KMS-11 (cell line): ENCODE measurements at regions not wholly inside any gene's neighbourhood (a gene's known extent, or its start where the extent isn't known, plus 50 kb on each side); places are given as distances from the start of the nearest gene placed in this dataset.

Source experiments
- H2AFZ ChIP-seq: fragments of 200-600 bp; sonication (generic); 2 replicates; pipeline ENCODE4 v1.6.1; 2016; ENCODE audit warnings: antibody characterized with exemption, mixed run types, low read depth
- H3K27ac ChIP-seq: fragments of 200-600 bp; sonication (generic); 2 replicates; pipeline ENCODE4 v1.6.1; 2016; ENCODE audit warnings: mild to moderate bottlenecking, mixed run types
- H3K27me3 ChIP-seq: fragments of 200-600 bp; sonication (generic); 2 replicates; pipeline ENCODE4 v1.6.1; 2017; ENCODE audit warnings: mild to moderate bottlenecking, low read depth, mixed run types, moderate library complexity; ENCODE audit not compliant: insufficient read depth
- H3K36me3 ChIP-seq: fragments of 200-600 bp; sonication (generic); 2 replicates; pipeline ENCODE4 v1.6.1; 2017; ENCODE audit warnings: mild to moderate bottlenecking, mixed run types; ENCODE audit not compliant: insufficient read depth
- H3K4me1 ChIP-seq: fragments of 200-600 bp; sonication (generic); 2 replicates; pipeline ENCODE4 v1.6.1; 2016; ENCODE audit warnings: mild to moderate bottlenecking, low read depth, mixed run types; ENCODE audit not compliant: poor library complexity, severe bottlenecking
- H3K4me2 ChIP-seq: fragments of 200-600 bp; sonication (generic); 2 replicates; pipeline ENCODE4 v1.7.0; 2016; ENCODE audit warnings: mild to moderate bottlenecking, mixed run types
- H3K4me3 ChIP-seq: fragments of 200-600 bp; sonication (generic); IDR thresholded peaks from 2 replicates; pipeline ENCODE4 v1.6.1; 2017; ENCODE audit warnings: low read depth, low read length, mixed read lengths; ENCODE audit not compliant: insufficient read depth
- H3K79me2 ChIP-seq: fragments of 200-600 bp; sonication (generic); 2 replicates; pipeline ENCODE4 v1.6.1; 2016; ENCODE audit warnings: low read depth, mixed run types; ENCODE audit not compliant: insufficient read depth
- H3K9ac ChIP-seq: fragments of 200-600 bp; sonication (generic); 2 replicates; pipeline ENCODE4 v1.6.1; 2016; ENCODE audit warnings: mild to moderate bottlenecking, mixed run types
- H4K20me1 ChIP-seq: fragments of 200-600 bp; sonication (generic); 2 replicates; pipeline ENCODE4 v1.6.1; 2016; ENCODE audit warnings: mild to moderate bottlenecking, mixed run types; ENCODE audit not compliant: insufficient read depth
- TF ChIP-seq, protein P1 (sequence below): fragments of 200-600 bp; sonication (generic); conservative IDR thresholded peaks from 2 replicates; pipeline ENCODE4 v1.6.1; 2017; ENCODE audit warnings: low read depth, mild to moderate bottlenecking, antibody characterized with exemption, low read length, moderate library complexity, mixed read lengths

DNA sequence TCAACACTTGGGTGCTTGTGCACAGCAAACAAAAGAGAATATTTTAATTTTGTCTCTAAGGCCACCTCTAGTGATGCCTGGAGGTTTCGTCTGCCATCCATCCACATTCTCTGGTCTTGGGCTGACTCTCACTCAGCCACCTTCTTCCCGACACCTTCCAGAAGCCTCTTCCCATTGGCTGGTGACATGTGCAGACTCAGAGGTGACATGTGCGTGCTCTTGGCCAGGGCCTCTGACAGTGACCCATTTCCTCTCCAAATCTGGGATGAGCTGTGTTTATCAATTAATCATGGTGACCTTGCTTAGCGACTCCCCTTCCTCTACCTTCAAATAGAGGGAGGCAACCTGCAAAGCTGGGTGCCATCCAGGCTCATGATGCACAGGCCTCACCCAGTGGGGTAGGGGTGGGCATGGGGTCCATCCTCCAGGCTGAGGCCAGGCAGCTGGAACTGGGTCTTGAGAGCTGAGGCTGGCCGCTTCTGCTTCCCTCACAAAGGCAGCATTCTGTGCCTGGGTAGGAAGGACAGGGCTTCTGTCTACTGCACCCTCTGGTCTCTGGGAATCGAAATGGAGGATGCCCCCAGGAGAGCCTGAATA is 91.8 kb downstream of the DHCR7 start:
- Histone ChIP-seq H3K79me2 (no peaks in the 10 kb centered on the region), H3K27me3 (no peaks in the 10 kb centered on the region), H3K4me2 (no peak overlapping the region), H2AFZ (no peak overlapping the region), H3K4me3 (no peak overlapping the region), H3K9ac (no peak overlapping the region), H3K4me1 (no peaks in the 10 kb centered on the region), H3K36me3 (no peaks in the 10 kb centered on the region), H3K27ac (no peak overlapping the region), H4K20me1 (no peaks in the 10 kb centered on the region)
- TF ChIP-seq, protein P1, sequence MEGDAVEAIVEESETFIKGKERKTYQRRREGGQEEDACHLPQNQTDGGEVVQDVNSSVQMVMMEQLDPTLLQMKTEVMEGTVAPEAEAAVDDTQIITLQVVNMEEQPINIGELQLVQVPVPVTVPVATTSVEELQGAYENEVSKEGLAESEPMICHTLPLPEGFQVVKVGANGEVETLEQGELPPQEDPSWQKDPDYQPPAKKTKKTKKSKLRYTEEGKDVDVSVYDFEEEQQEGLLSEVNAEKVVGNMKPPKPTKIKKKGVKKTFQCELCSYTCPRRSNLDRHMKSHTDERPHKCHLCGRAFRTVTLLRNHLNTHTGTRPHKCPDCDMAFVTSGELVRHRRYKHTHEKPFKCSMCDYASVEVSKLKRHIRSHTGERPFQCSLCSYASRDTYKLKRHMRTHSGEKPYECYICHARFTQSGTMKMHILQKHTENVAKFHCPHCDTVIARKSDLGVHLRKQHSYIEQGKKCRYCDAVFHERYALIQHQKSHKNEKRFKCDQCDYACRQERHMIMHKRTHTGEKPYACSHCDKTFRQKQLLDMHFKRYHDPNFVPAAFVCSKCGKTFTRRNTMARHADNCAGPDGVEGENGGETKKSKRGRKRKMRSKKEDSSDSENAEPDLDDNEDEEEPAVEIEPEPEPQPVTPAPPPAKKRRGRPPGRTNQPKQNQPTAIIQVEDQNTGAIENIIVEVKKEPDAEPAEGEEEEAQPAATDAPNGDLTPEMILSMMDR = no peak

DNA sequence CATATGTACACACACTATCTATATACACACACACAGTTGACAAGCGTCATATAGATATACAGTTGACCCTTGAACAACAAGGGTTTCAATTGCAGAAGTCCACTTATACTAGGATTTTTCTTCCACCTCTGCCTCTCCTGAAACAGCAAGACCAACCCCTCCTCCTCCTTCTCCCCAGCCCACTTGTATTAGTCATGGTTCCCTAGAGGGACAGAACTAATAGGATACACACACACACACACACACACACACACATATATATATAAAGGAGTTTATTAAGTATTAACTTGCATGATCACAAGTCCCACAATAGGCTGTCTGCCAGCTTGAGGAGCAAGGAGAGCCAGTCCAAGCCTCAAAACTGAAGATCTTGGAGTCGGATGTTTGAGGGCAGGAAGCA is 92.9 kb downstream of the DHCR7 start:
- Histone ChIP-seq H3K4me3 (no peak overlapping the region), H3K9ac (no peak overlapping the region), H3K27ac (no peak overlapping the region), H3K4me2 (no peak overlapping the region), H3K79me2 (no peaks in the 10 kb centered on the region), H4K20me1 (no peaks in the 10 kb centered on the region), H3K27me3 (no peaks in the 10 kb centered on the region), H3K36me3 (no peaks in the 10 kb centered on the region), H2AFZ (no peak overlapping the region), H3K4me1 (no peaks in the 10 kb centered on the region)
- TF ChIP-seq, protein P1 = no peak

DNA sequence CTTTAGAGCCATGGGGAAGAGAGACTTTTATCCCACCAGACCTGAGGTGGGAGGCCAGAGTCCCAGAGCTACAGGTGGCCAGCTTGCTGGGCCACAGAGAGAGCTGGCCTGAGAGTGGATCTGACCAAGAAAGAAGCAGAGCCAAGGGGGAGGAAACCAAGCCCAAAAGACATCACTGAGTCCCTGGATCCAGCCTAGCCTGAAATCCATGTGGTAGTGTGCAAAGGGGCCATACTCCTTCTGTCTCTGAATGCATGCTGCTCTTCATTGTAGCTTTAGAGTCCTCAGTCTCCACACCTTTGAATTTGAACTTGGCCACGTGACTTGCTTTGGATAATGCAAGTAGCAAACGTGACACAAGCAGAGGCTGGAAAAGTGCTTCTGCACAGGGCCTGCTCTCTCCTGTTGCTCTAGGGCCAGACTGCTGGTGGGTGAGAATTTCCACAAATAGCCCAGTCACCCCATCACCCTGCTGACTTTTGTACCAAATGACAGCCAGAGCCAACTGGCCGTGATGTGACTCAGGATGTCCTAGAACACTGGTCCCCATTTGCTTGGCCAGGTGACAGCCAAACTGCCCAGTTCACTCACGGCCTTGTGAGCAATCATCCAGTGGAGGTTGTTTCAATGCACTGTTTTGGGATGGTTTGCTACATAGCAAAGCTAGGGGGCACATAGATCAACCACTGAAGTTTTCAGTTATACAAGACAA is 93.6 kb downstream of the DHCR7 start:
- Histone ChIP-seq H3K27me3 (no peaks in the 10 kb centered on the region), H3K4me1 (no peaks in the 10 kb centered on the region), H4K20me1 (no peaks in the 10 kb centered on the region), H3K36me3 (no peaks in the 10 kb centered on the region), H3K4me2 (no peak overlapping the region), H2AFZ (no peak overlapping the region), H3K9ac (no peak overlapping the region), H3K79me2 (no peaks in the 10 kb centered on the region), H3K4me3 (no peak overlapping the region), H3K27ac (no peak overlapping the region)
- TF ChIP-seq, protein P1 = no peak

DNA sequence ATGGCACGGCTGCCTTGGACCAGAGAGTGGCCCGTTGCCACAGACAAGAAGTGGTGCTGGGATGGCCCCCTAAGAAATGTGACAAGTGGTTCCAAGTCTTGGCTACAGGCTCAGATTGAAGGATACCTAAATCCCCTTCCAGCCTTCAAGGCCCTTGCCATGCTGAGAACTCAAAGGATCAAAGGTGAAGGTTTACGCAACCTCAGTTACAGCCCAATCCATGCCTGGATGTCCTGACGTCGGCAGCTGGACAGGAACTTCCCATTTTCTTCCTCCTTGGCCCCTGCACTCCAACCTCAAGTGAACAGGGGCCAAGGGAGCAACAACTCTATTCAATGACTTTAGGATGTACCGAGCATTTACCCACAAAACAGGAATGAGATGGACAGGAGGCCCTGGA is 95.4 kb downstream of the DHCR7 start:
- TF ChIP-seq, protein P1 = no peak
- H3K9ac ChIP-seq = no peak overlapping the region
- H3K36me3 ChIP-seq = no peaks in the 10 kb centered on the region
- H3K4me2 ChIP-seq = no peak overlapping the region
- H3K27ac ChIP-seq = no peak overlapping the region
- H3K4me3 ChIP-seq = no peak overlapping the region
- H3K4me1 ChIP-seq = no peaks in the 10 kb centered on the region
- no peak overlapping the region for H2AFZ ChIP-seq
- 0 out of 2 replicates have a peak, but pooled peaks cover 2% of the 10 kb centered on the region for H3K27me3 ChIP-seq
- no peaks in the 10 kb centered on the region for H3K79me2 ChIP-seq
- H4K20me1 ChIP-seq = no peaks in the 10 kb centered on the region
